Activated CD4-positive, CD25-positive, alpha-beta regulatory T cell treated with anti-CD3 and anti-CD28 coated beads, Interleukin-2, amount 50 U/mL, for 24 hours (primary cell): ENCODE measurements at regions not wholly inside any gene's neighbourhood (a gene's known extent, or its start where the extent isn't known, plus 50 kb on each side); places are given as distances from the start of the nearest gene placed in this dataset.
"Not testable (repeated sequence)": the region's sequence is repeated elsewhere in the genome, so short reads cannot be mapped to it uniquely, and the experiment has no call there.

Experiments
- ATAC-seq, 2 donors: fragments of 150-1000 bp; cut with Tn5 transposase; one replicate each; pipeline ENCODE4 v1.10.0; 2021; ENCODE audit warnings: mild to moderate bottlenecking in 1 of 2, moderate library complexity in 1 of 2

DNA sequence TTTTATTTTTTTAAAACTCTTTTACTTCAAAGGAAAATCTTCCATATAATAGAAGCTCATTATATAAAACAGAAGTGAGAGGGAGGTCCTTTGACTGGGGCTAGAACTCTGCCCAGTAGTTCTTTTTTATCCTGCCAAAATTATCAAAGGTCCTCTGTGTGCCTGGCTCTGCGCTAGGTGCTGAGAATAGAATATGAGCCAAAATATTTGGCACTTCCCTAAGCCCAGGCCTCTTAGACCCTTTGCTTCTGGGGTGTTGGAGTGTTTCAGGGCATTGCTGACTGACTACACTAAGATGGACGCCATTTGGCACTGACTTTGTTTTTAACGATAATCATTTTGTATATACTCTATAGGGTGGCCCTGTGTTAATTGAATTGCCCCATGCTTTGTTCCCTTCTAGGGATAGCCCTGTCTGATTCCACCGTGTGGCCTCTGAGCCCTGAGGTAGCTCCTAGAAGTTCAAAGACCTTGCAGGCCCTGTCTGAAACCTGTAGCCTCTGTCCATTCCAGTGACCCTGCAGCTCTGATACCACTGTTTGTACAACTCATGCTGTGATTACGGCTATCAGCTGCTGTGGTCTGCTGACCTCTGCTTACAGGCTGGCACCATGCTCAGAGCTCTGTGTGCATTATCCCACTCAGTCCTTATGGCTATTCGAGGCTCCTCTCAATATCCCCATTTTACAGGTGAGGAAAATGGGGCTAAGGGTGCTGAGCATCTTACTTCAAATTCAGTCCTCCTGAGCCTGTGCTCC, 84.3 kb upstream of the SHB start:
- no peak for ATAC-seq

DNA sequence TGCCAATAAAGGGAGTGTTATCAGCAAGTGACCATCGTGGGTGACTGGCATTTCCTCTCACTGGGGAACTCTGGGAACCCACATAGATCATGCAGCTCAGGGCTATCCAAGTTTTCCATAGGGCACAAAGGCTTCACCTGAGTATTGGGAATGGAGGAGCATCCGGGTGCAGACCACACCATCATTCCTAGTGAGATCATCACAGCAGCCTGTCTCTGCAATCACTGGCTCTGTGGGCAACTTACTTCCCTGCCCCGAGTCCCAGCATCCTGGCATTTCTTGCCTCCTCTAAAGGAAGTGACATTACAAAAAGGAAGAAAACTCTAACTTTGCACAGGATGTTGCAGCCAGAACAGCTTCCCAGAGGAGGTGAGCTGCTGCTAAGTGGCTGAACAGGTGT, 80.6 kb upstream of the SHB start:
- no peak for ATAC-seq

DNA sequence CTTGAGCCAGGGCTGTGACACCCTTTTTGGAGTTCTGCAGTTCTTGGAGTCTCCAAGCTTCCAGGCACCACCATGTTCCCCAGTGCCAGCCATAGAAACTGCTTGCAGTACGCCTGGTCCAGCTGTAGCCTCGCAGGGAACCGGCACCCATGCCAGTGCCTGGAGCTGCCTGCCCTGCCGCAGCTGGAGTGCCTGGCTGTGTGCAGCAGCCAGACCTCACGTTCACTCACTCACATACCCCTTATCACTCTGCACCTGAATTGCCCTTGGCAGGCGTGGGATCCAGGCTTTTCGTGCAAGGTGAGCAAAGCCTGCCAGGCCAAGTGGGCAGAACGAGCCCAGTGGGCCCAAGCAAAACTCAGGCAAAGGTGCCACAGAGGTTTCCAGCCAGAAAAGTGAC, 77.8 kb upstream of the SHB start:
- ATAC-seq: no peak

DNA sequence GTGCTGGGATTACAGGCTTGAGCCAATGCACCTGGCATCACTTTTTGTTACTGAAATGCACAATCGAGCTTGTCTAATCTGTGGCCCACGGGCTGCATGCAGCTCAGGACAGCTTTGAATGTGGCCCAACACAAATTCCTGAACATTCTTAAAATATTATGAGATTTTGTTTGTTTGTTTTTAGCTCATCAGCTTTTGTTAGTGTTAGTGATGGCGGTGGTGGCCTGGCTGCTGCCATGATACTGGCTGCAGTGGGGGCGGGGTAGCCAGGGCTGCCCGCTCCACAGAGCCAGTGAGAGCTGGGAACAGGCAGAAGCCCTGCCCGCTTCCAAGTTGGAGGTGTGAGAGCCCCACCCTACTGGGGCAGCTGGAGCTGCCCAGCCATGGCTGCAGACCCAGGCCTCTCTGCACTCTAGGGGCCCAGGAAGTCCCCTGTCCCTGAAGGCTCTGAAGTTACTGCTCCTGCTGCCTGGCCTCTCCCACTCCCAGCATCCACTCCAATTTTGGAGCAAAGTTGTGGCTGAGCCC, 76.6 kb upstream of the SHB start:
- no peak for ATAC-seq

DNA sequence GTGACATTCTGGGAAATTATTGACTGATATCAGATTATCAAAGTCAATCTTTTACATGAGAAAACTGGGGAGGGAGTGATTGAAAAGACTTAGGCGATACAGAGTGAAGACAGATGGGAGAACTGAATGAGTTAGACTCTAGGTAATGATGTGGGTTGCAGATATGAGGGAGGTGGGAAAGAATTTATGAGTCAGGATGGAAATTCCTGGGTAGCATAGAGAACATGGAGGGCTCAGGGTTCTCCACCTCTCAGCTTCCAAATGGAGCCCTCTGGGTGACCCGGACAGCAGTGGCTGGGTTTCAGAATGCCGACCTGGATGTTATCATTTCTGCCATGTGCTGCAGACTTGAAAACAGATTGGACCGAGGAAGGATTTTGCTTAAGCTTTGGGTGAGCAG, 75.4 kb upstream of the SHB start:
- ATAC-seq: no peak

DNA sequence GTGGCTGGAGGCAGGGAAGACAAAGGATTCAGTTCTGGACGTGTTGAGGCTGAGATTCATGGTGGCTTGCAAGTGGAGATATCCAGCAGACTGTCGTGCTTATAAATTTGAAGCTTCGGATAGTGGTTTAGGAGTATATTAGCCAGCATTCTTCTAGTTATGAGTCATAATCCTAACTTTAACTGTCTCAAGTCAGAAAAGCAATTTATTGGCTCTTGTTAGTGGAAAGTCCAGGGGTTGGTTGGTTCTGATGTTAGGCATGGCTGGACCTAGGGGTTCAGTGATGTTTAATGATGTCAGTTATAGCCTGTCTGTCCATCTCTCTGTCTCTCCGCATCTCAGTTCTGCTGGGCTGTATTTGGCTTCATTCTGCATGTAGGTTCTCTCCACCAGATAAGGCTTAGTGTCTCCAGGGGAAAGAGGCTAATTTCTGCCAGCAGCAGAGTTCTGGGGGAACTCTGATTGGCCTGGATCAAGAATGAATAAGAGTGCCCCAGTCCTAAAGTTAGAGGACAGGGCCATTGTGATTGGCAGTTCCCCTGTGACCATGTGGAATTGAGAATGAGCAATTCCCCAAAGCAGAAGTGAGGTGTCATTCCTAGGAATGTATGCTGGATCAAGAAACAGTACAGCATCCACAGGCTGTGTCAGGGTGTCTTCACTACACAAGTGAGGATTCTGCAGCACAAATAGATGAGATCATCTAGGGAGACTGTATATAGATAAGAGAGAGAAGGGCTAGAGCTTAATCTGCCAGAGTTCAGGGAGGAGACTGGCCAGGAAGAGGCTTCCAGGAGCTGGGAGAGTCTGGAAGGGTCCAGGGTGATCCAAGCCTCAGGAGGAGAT, 72.9 kb upstream of the SHB start:
- ATAC-seq: no peak

DNA sequence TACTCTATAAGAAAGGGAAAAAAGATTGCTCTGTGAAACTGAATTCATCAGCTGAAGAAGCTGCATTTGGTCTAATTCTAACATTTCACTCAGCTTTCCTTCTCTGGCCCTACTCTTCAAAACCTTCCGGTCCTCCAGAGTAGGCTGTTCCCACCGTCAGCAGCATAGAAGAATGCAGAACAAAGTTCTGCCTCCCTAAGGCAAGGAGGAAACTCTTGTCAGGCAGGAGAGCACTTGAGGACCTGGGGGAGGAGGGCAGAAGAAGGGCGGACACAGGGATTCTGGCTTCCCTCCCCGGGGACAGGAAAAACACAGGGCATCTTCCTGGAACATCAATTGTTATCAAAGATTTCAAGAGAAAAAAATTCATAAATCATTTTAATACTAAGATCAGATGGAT, 69.2 kb upstream of the SHB start:
- ATAC-seq: no peak

DNA sequence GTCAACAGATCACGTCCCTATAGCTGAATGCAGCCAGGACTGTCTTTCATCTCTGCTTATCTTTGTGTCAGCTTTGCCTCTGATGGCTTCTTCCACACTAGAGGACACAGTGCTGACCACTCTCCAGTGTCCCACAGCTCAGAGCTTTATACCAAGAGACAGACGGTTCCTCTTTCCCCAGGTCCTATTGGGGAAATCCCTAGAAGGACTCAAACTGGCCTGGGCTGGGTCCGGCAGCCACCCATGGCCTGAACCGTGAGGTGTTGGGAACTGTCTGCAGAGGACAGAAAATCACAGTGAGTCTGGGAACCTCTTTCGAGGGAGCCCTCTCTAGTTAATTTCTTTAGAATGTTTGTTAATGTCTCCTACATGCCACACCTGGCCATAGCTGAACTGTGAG, 68.3 kb upstream of the SHB start:
- no peak for ATAC-seq

DNA sequence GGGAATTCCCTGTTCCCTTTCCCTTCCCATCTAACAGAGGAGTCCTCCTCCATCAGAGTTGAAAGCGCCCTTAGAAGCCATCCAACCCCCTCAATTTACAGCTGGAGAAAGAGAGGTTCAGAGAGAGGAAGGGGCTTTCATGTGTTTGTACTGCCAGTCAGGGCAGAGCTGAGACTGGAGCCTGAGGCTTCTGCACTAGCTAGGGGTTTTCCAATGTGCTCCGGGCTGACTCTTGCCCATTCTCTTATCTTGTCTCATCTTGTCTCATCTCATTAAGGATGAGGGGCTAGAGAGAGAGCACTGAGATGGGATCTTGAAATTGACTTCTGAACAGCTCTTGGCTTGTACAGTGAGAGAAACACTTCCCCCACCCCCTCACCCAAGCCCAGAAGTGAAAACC, 67.4 kb upstream of the SHB start:
- no peak for ATAC-seq

DNA sequence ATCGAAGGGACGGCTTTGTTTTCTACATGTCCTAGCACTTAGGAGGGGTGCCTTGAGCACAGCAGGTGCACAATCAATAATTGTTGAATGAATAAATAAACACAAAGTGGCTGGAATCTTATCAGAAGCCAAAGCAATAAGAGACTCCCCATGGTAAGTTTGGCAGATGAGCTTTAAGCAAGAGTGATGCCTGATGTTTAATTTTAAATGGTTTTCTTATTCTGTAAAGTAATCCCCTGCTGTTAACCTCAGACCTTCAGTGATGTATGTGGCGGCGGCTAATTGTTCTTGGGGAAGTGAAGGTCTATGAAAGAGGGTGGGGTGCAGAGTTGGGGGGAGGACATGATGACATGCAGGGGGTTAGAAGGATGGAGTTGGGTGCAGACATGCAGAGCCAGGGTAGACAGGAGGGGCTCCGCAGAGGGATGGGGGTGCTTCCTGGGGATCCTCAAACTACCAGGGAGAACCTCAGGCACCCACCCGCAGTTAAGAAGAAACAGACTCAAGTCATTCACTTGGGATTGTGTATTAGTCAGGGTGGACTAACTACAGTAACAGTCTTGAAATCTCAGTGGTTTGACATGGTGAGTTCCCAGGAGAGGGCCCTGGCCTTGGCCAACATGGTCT, 65.7 kb upstream of the SHB start:
- ATAC-seq: no peak

DNA sequence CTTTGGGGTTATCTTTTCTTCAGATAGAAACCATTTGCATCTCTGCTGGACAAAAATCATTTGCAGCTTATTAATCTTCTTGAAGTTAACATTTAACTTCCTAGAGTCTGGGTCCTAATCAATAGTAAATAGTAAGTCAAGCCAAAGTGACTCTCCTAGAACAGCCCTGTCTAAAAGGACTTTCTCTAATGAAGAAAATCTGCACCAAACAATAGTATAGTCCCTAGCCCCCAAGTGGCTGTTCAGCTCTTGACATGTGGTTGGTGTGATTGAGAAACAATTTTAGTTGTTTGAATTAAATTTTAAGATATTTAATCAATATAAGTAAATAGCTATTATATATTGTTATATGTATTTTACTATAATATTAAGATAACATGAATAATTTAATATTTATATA, 64.6 kb upstream of the SHB start:
- ATAC-seq: no peak

DNA sequence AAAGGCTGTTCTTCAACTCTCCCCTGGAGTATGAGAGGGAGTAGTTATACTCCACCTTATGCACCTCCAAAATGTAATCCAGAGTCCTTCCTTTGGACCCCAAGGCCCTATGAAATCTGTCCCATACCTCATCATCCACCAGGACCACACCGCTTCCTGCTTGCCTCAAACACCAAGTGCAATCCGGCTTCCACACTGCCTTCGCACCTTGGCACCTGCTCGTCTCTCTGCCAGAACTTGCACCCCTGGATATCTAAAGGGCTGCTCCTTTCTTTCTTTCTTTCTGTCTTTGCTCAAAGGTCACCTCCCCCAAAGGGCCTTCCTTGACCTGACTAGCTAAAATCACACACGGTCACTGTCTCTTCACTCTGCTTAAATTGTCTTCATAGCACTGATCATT, 63.9 kb upstream of the SHB start:
- ATAC-seq: no peak

DNA sequence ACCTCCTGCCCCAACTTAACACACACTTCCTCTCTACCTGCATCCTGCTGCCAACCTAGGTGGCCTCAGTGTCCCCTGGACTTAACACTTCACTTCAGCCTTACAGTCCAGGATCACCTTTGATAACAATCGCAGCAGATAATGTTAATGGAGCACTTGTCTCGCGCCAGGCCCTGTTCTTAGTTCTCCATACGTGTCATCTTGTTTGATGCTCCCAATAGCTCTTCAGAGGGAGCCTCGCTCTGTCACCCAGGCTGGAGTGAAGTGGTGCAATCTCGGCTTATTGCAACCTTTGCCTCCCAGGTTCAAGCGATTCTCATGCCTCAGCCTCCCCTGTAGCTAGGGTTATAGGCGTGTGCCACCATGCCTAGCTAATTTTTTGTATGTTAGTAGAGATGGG, 62.7 kb upstream of the SHB start:
- no peak for ATAC-seq

DNA sequence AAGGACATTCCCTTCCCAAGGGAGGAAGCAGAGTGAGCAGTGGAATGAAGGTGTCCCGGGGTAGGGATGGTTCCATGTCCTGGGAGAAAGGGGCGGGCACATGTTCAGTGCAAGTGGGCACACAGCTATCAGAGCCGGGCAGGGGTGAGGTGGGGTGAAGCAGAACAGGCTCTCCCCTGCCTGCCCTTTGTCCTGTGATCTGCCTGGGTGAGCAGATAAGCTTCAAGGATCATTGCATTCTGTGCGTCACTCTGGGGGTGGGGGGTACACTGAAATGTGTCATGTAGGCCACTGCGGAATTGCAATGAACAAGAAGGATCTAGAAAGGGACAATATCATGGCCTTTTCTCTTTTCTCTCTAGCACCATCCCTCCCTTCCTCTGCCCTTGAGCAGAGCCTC, 61.7 kb upstream of the SHB start:
- no peak for ATAC-seq

DNA sequence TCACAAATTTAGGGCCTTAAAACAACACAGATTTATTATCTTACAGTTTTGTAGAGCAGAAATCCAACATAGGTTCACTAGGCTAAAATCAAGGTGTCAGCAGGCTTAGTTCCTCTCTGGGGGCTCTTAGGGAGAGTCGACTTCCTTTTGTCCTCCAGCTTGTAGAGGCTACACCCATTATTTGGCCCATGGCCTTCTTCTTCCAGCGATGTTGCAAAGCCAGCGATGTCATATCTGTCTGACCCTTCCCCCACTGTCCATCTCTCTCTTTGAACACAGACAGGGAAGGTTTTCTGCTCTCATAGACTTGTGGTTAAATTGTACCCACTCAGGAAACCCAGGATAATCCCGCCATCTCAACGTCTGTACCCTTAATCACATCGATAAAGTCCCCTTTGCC, 60.3 kb upstream of the SHB start:
- ATAC-seq: no peak

DNA sequence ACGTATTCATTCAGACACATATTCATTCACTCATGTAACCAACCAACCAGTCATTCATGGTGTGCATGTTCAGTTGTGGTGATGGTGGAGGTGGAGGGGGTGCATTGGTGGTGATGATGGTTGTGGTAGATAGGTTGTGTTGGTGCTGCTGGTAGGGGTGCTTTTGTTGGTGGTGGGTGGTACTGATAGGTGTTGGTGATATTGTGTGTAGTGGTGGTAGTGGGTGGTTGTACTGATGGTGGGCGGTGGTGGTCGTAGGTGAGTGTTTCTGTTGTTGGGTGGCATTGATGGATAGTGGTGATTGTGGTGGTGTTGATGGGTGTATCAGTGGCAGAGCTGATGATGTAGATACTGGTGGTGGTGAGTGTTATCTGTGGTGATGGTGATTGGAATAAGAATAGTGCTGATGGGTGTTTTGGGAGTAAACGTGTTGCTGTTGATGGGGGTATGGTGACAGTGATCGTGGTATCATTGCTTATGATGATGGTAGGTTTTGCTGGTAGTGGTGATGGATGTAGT, 59.8 kb upstream of the SHB start:
- ATAC-seq: no peak

DNA sequence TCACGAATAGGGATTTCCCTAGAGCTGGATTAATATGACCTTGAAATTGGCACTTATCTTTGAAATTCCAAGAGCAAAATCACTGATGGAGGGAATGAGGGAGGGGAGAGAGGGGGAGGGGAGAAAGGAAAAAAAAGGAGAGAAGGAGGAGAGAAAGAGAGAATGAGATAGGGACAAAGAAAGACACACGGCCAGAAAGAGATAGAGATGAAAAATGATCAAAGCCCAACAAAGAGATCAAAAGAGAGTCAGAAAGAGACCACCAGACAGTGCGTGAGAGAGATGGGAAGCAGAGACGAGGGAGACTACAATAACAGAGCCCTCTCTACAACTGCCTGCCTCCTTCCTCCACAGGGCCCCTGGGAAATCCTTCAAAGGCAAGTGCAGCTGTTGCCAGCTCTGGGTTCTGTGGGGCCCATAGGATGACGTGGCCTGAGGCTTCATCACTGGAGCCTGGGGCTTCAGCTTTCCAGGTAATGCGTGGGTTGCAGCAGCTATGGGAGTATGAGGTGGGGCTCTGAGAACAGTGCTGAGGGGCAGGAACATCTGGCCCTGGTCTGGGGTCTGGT, 58.3 kb upstream of the SHB start:
- ATAC-seq: no peak

DNA sequence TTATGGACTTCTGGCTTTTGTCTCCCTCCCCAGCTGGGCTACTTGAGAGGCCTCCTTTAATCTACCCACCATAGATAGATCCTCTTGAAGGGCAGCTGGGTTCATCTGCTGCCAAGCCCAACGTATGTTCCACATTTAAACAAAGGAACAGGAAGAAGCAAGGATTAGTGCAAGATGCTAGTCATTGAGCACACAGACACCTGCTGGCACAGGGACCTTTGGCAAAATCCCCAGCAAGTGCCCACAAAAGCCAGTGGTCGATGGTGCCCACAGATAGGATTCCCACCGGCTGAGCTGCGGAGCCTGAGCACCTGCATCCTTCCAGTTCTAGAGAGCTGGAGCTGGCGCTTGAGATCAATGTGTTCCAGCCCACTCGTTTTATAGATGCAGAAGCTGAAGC, 57.7 kb upstream of the SHB start:
- no peak for ATAC-seq

DNA sequence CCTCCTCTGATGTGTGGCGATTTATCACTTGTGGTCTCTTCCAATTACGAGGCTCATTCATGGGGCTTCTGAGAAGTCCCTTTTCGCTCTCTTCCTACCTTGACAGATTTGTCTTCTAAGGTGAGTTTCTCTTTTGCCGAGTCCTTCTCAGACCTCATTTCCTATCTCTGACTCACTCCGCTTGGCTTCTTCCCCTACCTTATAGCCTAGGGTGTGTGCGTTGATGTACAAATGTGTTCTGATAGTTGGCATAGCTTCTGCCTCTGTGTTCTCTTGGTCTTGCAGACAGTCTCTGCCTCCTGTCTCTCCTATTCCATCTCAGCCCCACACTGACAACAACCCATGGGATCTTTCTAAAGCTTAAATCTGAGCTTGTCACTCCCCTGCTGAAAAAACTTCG, 56.9 kb upstream of the SHB start:
- no peak for ATAC-seq

DNA sequence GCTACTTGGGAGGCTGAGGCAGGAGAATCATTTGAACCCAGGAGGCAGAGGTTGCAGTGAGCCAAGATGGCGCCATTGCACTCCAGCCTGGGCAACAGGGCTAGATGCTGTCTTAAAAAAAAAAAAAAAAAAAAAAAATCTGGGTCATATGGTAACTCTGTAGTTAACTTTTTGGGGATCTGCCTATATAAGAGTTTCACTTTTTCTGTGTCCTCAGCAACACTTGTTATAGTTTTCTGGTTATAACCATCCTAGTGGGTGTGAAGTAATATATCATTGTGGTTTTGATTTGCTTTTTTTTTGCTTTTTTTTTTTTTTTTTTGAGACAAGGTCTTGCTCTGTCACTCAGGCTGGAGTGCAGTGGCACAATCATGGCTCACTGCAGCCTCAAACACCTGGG, 54.3 kb upstream of the SHB start:
- not testable (repeated sequence) for ATAC-seq

DNA sequence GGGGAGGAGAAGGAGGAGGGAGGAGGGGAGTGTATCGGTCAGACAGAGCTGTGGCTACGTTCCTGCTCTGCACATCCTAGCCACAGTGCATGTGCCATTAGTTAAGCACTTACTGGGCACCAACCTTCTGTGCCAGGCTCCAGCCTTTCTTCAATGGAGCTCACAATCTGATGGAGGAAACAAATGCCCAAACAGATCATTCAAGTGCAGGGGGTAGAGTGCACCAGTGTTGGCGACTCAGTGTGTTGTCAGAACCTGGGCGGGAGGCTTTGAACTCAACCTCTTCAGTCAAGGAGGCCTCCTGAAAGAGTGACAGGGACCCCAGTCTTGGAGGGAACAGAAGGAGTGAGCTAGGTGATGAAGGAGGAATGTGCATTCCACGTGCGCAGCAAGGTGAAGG, 51.9 kb upstream of the SHB start:
- no peak for ATAC-seq

DNA sequence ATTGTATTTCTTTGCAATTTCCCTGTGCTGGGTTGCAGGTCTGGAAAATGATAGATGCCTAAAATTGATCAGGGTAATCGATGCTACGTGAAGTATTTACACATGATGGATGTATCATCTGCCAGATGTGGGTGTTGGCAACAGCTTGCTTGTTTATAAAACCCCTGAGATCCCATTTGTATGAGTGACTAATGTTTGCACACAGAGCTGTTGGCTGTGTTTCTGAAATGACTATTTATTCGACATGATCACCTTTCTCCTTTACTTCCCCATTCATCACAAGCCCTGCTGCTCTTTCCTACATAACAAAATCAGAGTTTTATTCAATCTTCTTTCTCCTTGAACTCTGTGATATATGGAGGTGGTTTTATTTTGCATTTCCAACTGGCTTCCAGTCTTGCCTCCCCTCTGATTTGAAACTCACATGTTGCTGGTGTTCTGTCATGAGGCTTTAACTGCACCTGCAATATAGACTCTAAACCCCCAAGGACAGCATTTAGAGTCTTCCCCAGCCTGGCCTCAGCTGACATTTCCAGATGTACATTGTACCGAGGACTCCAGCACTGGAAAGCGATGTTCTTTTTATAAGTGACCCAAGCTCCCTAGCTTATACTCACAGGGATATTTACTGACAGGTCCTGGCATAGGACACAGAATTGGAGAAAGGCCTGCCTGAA, 50.7 kb upstream of the SHB start:
- no peak for ATAC-seq
